ENCODE measurements at regions not wholly inside any gene's neighbourhood (a gene's known extent, or its start where the extent isn't known, plus 50 kb on each side); places are given as distances from the start of the nearest gene placed in this dataset.

- no peak for DNase-seq
- Histone ChIP-seq H3K36me3 (ENCODE audit: insufficient read depth, low read length) (no peaks in the 10 kb centered on the region), H3K9me3 (ENCODE audit: control insufficient read depth in 1 of 2, insufficient read depth in 1 of 2, low read length in 2 of 2) (peaks cover 0 to 21% of the 10 kb centered on the region in 2 experiments), H3K4me3 (ENCODE audit: low read length) (no peak overlapping the region), H3K4me1 (ENCODE audit: insufficient read depth, low read length) (no peaks in the 10 kb centered on the region), H3K27me3 (ENCODE audit: control insufficient read depth in 1 of 2, insufficient read depth in 2 of 2, low read length in 2 of 2) (no peaks in the 10 kb centered on the region), H3K27ac (ENCODE audit: low read depth in 1 of 2, low read length in 2 of 2) (no peak overlapping the region)
- ChIA-PET POLR2A (no interaction called here), CTCF (no interaction called here)
- H3K9me3 Mint-ChIP-seq = peaks cover 13% of the 10 kb centered on the region
- no peak overlapping the region for H3K4me3 Mint-ChIP-seq
- H3K36me3 Mint-ChIP-seq (ENCODE audit: low read depth) = no peaks in the 10 kb centered on the region
- TF ChIP-seq CTCF (IDR thresholded peaks at IDR 0.05) = no peak
- H3K27ac Mint-ChIP-seq = no peak overlapping the region
- no peaks in the 10 kb centered on the region for H3K27me3 Mint-ChIP-seq
- no peaks in the 10 kb centered on the region for H3K4me1 Mint-ChIP-seq (ENCODE audit: low read depth)
- ATAC-seq (ENCODE audit: poor library complexity) = no peak
- intact Hi-C loops (cut with DNase I, micrococcal nuclease) = no loop called here
Measured at GRCh38 chr1:118360817-118361216, 175.8 kb upstream of the SPAG17 start.

- H3K9me3 Mint-ChIP-seq = peaks cover 10% of the 10 kb centered on the region
- H3K9me3 ChIP-seq (ENCODE audit: control insufficient read depth in 1 of 2, insufficient read depth in 1 of 2, low read length in 2 of 2) = no peaks in the 10 kb centered on the region
- H3K4me3 ChIP-seq (ENCODE audit: low read length) = no peak overlapping the region
- DNase-seq (no peak), ATAC-seq (ENCODE audit: poor library complexity) (no peak)
- H3K36me3 Mint-ChIP-seq (ENCODE audit: low read depth) = no peaks in the 10 kb centered on the region
- TF ChIP-seq CTCF (IDR thresholded peaks at IDR 0.05) = no peak
- H3K4me1 Mint-ChIP-seq (ENCODE audit: low read depth) = no peaks in the 10 kb centered on the region
- POLR2A ChIA-PET = no interaction called here
- H3K27me3 ChIP-seq (ENCODE audit: control insufficient read depth in 1 of 2, insufficient read depth in 2 of 2, low read length in 2 of 2) = no peaks in the 10 kb centered on the region
- no peaks in the 10 kb centered on the region for H3K36me3 ChIP-seq (ENCODE audit: insufficient read depth, low read length)
- CTCF ChIA-PET = no interaction called here
- H3K27ac ChIP-seq (ENCODE audit: low read depth in 1 of 2, low read length in 2 of 2) = no peak overlapping the region
- no peaks in the 10 kb centered on the region for H3K27me3 Mint-ChIP-seq
- H3K4me3 Mint-ChIP-seq = no peak overlapping the region
- intact Hi-C loops (cut with DNase I, micrococcal nuclease) = no loop called here
- H3K27ac Mint-ChIP-seq = no peak overlapping the region
- H3K4me1 ChIP-seq (ENCODE audit: insufficient read depth, low read length) = no peaks in the 10 kb centered on the region
Measured at GRCh38 chr1:118346936-118347335, 161.9 kb upstream of the SPAG17 start.

GRCh38 chr1:118340928-118341910 is 156.2 kb upstream of the SPAG17 start:
- TF ChIP-seq CTCF (IDR thresholded peaks at IDR 0.05) = no peak
- ChIA-PET CTCF (no interaction called here), POLR2A (no interaction called here)
- H3K36me3 ChIP-seq (ENCODE audit: insufficient read depth, low read length) = no peaks in the 10 kb centered on the region
- H3K27ac ChIP-seq (ENCODE audit: low read depth in 1 of 2, low read length in 2 of 2) = no peak overlapping the region
- Mint-ChIP-seq H3K27me3 (no peaks in the 10 kb centered on the region), H3K4me3 (no peak overlapping the region), H3K4me1 (ENCODE audit: low read depth) (no peaks in the 10 kb centered on the region), H3K36me3 (ENCODE audit: low read depth) (no peaks in the 10 kb centered on the region), H3K27ac (no peak overlapping the region), H3K9me3 (peaks cover 6% of the 10 kb centered on the region)
- no peaks in the 10 kb centered on the region for H3K27me3 ChIP-seq (ENCODE audit: control insufficient read depth in 1 of 2, insufficient read depth in 2 of 2, low read length in 2 of 2)
- no peak overlapping the region for H3K4me3 ChIP-seq (ENCODE audit: low read length)
- no peaks in the 10 kb centered on the region for H3K4me1 ChIP-seq (ENCODE audit: insufficient read depth, low read length)
- intact Hi-C loops (cut with DNase I, micrococcal nuclease) = no loop called here
- H3K9me3 ChIP-seq (ENCODE audit: control insufficient read depth in 1 of 2, insufficient read depth in 1 of 2, low read length in 2 of 2) = no peaks in the 10 kb centered on the region
- ATAC-seq (ENCODE audit: poor library complexity) = no peak
- no peak for DNase-seq
